Endodermal cell (in vitro differentiated cells): ENCODE measurements at regions not wholly inside any gene's neighbourhood (a gene's known extent, or its start where the extent isn't known, plus 50 kb on each side); places are given as distances from the start of the nearest gene placed in this dataset.

ENCODE experiments used
- DNase-seq: peaks from one replicate; pipeline ENCODE4 v3.0.0-alpha.2; 2017
- H3K27ac ChIP-seq: 2 replicates; pipeline ENCODE4 v1.5.1; 2013; ENCODE audit warnings: mild to moderate bottlenecking, low read depth, low read length, moderate library complexity
- H3K27me3 ChIP-seq: 2 replicates; pipeline ENCODE4 v1.6.1; 2013; ENCODE audit warnings: mild to moderate bottlenecking, low read length, moderate library complexity; ENCODE audit not compliant: insufficient read depth, control insufficient read depth, poor library complexity, severe bottlenecking
- H3K36me3 ChIP-seq: 2 replicates; pipeline ENCODE4 v1.7.0; 2013; ENCODE audit warnings: mild to moderate bottlenecking, low read length, moderate library complexity; ENCODE audit not compliant: control insufficient read depth, insufficient read depth
- H3K4me1 ChIP-seq: one replicate; pipeline ENCODE4 v1.7.0; 2013; ENCODE audit warnings: low read length; ENCODE audit not compliant: control insufficient read depth, insufficient read depth
- H3K4me3 ChIP-seq: 2 replicates; pipeline ENCODE4 v1.5.1; 2013; ENCODE audit warnings: mild to moderate bottlenecking, low read length, moderate library complexity
- H3K9ac ChIP-seq: 2 replicates; pipeline ENCODE4 v1.6.1; 2013; ENCODE audit warnings: mild to moderate bottlenecking, low read length, moderate library complexity; ENCODE audit not compliant: poor library complexity, severe bottlenecking; ENCODE audit errors: extremely low read depth
- H3K9me3 ChIP-seq: 2 replicates; pipeline ENCODE4 v1.6.1; 2013; ENCODE audit warnings: mild to moderate bottlenecking, low read length, moderate library complexity; ENCODE audit not compliant: control insufficient read depth
- H3K27ac Mint-ChIP-seq: 2 replicates; pipeline ENCODE4 v1.8.0; 2020; ENCODE audit warnings: mixed read lengths
- H3K27me3 Mint-ChIP-seq: 2 replicates; pipeline ENCODE4 v1.8.0; 2021; ENCODE audit warnings: mild to moderate bottlenecking, mixed read lengths; ENCODE audit not compliant: insufficient read depth
- H3K36me3 Mint-ChIP-seq: 2 replicates; pipeline ENCODE4 v1.8.0; 2020; ENCODE audit warnings: low read depth, mixed read lengths
- H3K4me1 Mint-ChIP-seq: 2 replicates; pipeline ENCODE4 v1.8.0; 2020; ENCODE audit warnings: mixed read lengths
- H3K4me3 Mint-ChIP-seq: 2 replicates; pipeline ENCODE4 v1.8.0; 2020; ENCODE audit warnings: mild to moderate bottlenecking, moderate library complexity, mixed read lengths
- H3K9me3 Mint-ChIP-seq: 2 replicates; pipeline ENCODE4 v1.8.0; 2020; ENCODE audit warnings: mild to moderate bottlenecking, mixed read lengths
- CTCF ChIP-seq: fragments of 200-600 bp; sonication (generic); conservative IDR thresholded peaks from 2 replicates; pipeline ENCODE4 v1.5.0; 2021; ENCODE audit warnings: antibody characterized with exemption, mild to moderate bottlenecking
- WGBS, 2 experiments: methylation state at CpG; one replicate each; pipeline versions ENCODE4 v1.1.5 to v1.1.7; 2013; ENCODE audit warnings: missing lambda C conversion rate in 2 of 2, mixed read lengths in 1 of 2; ENCODE audit not compliant: insufficient coverage in 1 of 2, insufficient read length in 1 of 2; 5-methylcytosine and 5-hydroxymethylcytosine counted together

GRCh38 chr4:176843710-176844109, 51.0 kb upstream of the VEGFC start:
- Histone ChIP-seq H3K27me3 (no peaks in the 10 kb centered on the region), H3K36me3 (no peaks in the 10 kb centered on the region), H3K9me3 (no peaks in the 10 kb centered on the region), H3K27ac (no peak overlapping the region), H3K4me3 (no peak overlapping the region), H3K9ac (no peak overlapping the region), H3K4me1 (no peaks in the 10 kb centered on the region)
- Mint-ChIP-seq H3K4me3 (no peak overlapping the region), H3K4me1 (no peaks in the 10 kb centered on the region), H3K27me3 (no peaks in the 10 kb centered on the region), H3K27ac (no peak overlapping the region), H3K36me3 (no peaks in the 10 kb centered on the region), H3K9me3 (no peaks in the 10 kb centered on the region)
- WGBS, 2 experiments: 91 to 100% methylated on average over 1 to 2 of the region's 3 CpGs
- no peak for TF ChIP-seq CTCF
- no peak for DNase-seq

GRCh38 chr4:176844448-176844847, 51.7 kb upstream of the VEGFC start:
- Histone ChIP-seq H3K36me3 (no peaks in the 10 kb centered on the region), H3K9ac (no peak overlapping the region), H3K27me3 (no peaks in the 10 kb centered on the region), H3K27ac (no peak overlapping the region), H3K4me3 (no peak overlapping the region), H3K4me1 (no peaks in the 10 kb centered on the region), H3K9me3 (no peaks in the 10 kb centered on the region)
- TF ChIP-seq CTCF: no peak
- no peak for DNase-seq
- H3K4me1 Mint-ChIP-seq: no peaks in the 10 kb centered on the region
- no peaks in the 10 kb centered on the region for H3K9me3 Mint-ChIP-seq
- 94 to 100% methylated on average over 3 to 4 of the region's 4 CpGs for WGBS, 2 experiments
- H3K4me3 Mint-ChIP-seq: no peak overlapping the region
- H3K36me3 Mint-ChIP-seq: no peaks in the 10 kb centered on the region
- H3K27me3 Mint-ChIP-seq: no peaks in the 10 kb centered on the region
- H3K27ac Mint-ChIP-seq: no peak overlapping the region

GRCh38 chr4:176845636-176846035, 52.9 kb upstream of the VEGFC start:
- no peaks in the 10 kb centered on the region for H3K9me3 Mint-ChIP-seq
- Histone ChIP-seq H3K9me3 (no peaks in the 10 kb centered on the region), H3K27me3 (no peaks in the 10 kb centered on the region), H3K9ac (no peak overlapping the region), H3K4me1 (no peaks in the 10 kb centered on the region), H3K36me3 (no peaks in the 10 kb centered on the region), H3K4me3 (no peak overlapping the region), H3K27ac (no peak overlapping the region)
- 92 to 93% methylated on average over 2 of the region's 2 CpGs for WGBS, 2 experiments
- no peak for DNase-seq
- no peak overlapping the region for H3K4me3 Mint-ChIP-seq
- no peak overlapping the region for H3K27ac Mint-ChIP-seq
- H3K4me1 Mint-ChIP-seq: no peaks in the 10 kb centered on the region
- TF ChIP-seq CTCF: no peak
- no peaks in the 10 kb centered on the region for H3K27me3 Mint-ChIP-seq
- no peaks in the 10 kb centered on the region for H3K36me3 Mint-ChIP-seq
